ENCODE measurements at regions not wholly inside any gene's neighbourhood (a gene's known extent, or its start where the extent isn't known, plus 50 kb on each side); places are given as distances from the start of the nearest gene placed in this dataset.
"Not testable (repeated sequence)": the region's sequence is repeated elsewhere in the genome, so short reads cannot be mapped to it uniquely, and the experiment has no call there.

DNA sequence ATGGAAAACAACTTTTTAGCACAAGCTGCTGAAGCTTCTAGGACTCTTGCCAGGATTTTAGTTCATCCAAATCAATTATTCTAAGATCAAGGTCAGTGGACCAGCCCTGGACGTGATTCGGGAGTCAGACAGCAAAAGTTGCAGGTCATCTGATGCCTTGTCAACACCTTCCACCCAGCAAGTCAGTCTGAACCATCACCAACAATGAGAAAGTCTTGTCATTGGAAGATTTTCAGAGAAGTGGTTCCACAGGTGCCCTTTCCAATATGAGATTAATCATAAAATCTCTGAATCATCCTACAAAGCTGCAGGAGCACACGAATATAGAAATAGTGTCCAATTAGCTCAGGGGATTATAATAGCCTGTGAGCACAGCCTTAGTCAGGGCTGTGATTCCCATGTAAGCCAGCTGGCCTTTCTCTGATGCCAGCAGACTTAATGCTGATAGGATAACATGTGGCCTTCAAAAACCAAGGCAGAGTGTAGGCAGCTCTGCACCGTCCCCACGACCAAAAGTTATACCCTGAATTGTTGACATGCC, 445.0 kb upstream of the TRPC7 start:
- no peak for DNase-seq

DNA sequence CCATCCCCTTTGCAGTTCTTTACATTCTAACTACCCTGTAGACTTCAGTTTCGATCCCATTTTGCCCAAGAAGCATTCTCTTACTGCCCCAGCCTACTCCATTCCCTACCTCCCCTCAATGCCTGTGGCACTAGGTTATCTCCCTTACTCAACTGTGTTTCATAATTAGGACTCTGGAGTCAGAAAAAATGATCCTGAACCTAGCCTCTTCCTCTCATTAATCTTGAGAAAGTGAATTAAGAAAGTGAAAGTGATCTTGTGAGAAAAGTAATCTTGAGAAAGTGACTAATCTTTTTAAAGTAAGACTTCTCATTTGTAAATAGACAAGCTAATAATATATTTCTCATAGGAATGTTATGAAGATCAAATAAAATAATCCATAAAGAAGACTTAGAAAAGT, 444.0 kb upstream of the TRPC7 start:
- DNase-seq = no peak

DNA sequence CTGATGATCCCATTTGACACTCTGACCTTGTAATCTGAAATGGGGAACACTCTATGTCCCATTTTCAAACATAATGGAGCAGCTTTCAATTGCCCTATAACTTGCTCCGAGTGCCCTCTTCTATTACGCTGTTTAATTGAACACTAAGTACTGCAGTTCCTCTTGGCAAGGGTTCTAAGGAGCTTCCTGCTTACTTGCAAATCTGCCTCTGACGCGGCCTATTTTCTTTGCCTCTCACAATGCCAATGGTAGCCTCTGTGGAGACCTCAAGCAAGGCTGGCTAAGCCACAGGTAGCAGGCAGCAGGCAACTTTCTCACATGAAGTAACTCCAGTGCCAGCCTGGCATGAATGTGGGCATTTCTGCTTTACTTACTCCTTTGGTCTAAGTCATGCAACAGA, 443.4 kb upstream of the TRPC7 start:
- no peak for DNase-seq

DNA sequence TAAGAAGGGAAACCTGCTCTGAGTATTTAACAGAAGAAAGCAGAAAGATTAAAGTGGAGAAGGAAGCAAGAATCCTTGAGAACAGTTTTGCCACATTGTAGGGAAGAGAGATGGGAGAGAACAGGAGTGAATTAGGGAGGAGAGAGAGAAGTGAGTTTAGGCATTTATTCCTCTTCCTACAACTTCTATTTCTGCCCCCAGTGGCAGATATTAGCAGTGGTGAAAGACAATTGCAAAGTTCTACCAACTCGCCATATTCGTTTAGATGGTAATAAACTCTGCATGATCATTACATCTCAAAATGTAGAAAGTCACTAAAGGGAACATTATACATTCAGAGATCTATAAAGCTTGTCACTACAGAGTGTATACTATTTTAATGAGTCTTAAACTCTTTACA, 440.1 kb upstream of the TRPC7 start:
- no peak for DNase-seq

DNA sequence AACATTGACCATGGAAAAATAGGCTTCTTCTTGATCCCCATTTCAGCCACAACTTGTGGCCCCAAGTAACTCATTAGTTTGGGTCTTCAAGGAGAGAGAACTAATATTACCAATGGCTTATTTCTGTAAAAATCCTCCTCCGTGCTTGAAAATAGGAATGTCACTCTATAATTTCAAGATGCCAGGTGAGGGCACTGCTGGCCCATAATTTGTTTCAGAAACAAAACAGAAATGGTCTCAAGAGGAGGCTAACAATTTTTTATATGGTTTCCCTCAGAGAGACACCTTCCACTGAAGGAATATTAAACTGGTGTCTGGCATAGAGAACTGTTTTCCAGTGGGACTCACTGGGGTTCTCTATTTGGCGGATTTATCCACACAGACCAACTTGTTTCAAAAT, 437.0 kb upstream of the TRPC7 start:
- no peak for DNase-seq

DNA sequence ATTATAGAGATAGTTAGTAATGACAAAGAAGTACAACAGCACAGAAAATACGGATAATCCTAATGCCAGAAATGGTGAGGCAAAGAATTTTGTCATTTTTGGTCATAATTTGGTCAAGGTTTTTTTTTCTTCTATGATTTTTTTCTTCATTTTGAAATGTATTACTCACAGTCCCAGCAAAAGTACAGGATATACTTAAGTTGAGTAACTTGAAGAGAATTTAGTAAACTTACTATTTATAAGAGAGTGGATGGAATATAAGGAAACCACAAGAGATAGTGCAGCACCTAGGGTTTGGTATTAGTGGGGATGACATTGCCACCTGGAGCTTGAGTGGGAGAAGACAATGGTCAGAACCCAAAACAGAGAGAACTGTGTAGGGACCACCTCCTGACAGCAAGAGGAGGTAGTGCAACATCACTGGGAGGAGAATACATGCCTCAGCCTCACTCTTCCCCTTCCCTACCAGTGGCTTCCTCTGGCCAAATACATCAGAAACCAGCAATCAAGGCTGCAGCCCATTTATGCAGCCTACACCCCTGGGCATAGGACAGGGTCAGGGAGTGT, 434.5 kb upstream of the TRPC7 start:
- no peak for DNase-seq

DNA sequence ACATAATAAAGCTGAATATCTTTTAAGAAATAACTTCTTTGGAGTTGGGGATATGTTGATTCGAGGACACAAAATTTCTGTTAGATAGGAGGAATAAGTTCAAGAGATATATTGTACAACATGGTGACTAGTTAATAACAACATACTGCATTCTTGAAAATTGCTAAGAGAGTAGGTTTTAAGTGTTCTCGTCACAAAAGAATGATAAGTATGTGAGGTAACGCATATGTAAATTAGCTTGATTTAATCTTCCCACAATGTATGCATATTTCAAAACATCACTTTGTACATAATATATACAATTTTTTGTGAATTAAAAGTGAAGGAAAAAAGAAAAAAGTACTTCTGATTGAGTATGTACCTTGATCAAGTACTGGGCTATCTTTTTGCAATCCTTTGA, 428.0 kb upstream of the TRPC7 start:
- no peak for DNase-seq

DNA sequence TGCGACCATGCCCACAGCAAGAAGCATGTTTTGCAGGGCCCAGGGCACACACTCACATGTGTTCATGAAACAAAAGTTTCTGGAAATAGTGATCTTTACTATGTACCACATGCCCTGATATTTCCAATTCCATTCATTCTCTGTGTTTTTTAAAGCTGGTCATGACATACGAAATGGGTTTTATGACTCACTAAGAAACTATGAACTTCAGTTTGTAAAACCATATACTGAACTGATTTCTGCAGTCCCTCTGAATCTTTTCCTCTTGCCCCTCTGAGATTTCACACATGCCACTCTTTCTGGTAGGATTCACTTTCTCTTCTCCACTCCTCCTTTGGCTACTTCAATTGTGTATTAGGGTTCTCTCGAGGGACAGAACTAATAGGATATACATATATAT, 416.1 kb upstream of the TRPC7 start:
- DNase-seq = no peak

DNA sequence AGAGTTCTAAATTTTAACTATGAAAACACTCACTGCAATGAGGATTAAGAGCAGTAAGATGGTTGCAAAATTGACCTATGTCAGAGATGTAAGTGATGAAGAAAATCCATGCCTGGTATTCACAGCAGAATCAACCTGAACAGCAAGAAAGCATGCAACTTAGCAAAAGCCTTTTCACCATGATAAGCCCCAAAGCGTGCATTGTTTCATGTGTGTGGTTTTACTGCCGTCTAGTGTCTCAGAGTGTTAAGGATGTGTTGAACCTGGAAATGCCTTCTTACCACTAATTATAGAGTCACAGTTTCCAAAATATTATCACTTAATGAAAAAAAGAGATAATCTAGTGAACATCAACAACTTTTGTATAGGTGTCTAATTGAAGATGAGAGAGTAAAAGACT, 415.2 kb upstream of the TRPC7 start:
- DNase-seq = no peak

DNA sequence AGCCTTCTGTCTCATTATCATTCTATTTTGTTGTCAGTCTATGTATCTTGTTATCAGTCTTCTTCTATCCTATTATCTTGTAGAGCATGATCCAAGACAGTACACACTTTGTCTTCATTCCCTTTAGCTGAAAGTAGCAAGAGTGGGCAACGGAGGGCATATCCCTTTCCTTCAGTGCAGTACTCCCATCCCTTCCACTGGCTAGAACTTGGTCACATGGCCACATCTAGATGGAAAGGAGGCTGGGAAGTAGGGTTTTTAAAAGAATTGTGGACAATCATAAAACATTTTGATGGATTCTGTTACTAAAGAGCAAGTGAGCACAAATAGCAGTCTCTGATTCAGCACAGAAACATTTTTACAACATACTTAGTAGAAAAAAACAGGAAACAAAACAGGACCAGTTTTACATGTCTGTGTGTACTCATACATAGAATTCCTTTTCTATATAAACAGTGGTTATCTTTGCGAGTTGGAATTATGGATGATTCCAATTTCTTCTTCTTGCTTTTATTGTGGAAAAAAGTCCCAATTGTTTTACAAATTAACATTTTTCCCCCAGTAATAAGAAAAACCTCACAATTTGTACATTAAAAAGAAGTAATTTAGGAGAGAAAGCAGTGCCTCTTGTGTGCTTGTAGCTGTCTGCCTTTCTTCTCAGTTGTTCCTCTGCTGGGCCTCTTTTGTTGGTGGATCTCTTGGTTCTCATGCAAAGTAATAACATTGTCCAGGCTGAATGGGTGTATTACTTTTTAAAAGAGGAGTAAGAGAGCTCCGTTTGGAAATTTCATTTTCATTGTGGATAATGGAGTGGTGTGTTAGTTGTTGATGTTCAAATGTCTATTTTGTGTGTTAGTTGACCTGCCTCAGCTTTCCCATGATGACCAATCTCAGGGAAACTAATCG, 410.9 kb upstream of the TRPC7 start:
- no peak for DNase-seq

DNA sequence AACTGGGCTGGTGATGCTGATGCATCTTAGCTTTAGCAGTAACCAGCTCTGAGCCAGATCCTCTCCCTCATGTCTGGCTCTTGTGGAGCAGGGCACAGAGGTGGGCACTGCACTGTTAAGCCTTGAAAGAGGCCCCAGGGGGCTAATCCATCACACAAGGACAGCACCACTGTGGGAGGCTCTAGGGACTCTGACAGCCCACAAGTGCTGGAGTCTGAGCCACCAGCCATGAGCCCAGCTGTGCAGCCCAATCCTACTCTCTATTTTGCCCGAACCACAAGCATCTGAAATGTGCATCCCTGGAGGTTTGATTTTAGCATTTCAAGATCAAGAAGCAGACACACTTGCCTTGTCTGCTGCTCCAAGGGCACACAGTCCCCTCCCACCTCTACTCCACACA, 407.1 kb upstream of the TRPC7 start:
- no peak for DNase-seq

DNA sequence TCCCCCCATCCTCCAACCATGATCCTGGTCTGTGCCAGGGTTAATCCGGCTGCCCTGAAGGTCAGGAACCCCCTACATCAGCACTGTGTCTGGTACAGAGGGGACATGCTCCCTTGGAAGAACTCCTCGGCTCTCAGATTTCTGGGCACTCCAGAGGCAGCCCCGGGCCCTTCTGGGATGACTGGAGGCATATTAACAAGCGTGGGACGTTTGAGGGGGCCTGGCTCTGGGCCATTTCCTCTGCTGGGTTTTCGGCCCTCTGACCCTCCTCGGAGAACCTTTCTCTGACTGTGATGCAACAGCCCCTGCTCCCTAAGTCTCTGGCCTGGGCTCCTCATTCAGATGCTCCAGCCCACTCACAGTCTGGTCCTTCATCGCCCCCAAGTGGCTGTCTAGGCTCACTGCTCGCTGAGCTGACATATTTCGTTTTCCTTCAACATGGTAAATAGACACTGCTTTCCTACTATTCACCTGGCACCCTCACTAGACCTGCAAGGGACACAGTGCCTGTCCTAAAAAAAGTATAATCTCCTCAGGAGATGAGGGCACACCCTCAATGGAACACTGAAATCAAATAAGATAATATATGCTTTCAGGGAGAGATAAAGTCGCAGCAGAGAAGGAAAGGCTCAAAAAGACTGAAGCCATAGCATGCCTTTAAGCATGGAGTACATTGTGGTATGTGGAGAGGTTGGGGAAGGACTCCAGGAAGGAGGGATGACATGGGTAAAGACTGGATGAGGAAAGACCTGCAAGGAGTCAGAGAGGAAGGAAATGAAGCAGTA, 404.7 kb upstream of the TRPC7 start:
- peak; percentile 16 for DNase-seq

DNA sequence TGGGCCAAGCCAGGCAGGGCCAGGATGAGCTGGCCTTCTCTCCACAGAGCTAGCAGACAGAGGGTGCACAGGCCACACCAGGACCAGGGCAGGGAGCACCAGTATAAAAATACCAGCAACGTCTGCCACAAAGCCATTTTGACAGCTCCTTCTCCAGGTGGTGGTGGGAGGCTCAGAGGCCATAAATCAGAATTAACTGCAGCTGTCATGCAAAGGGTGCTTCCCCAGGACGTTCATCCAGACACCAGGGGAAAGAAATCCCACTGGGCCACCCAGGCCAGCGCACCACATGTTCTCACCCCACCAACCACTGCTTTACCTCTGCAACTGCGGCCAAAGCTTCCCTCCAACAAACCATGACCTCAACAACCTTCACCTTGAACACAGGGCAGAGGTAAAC, 403.7 kb upstream of the TRPC7 start:
- no peak for DNase-seq

DNA sequence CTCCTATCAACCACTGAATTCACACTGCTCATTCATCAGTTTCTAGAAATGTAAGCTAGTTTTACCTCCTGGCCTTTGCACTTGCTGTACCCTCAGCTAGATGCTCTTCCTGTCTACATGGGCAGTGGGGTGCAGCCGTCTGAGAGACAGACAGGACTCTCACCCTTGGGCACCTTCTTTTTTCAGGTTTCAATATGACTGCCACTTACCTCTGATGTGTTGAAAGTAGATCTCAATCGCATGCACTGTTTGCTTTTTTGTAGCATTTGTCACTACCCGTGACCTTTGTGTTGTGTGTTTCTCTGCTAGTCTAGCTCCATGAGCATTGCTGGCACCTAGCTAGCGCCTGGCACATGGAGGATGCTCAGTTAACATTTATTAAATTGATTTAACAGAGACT, 403.1 kb upstream of the TRPC7 start:
- DNase-seq = no peak

DNA sequence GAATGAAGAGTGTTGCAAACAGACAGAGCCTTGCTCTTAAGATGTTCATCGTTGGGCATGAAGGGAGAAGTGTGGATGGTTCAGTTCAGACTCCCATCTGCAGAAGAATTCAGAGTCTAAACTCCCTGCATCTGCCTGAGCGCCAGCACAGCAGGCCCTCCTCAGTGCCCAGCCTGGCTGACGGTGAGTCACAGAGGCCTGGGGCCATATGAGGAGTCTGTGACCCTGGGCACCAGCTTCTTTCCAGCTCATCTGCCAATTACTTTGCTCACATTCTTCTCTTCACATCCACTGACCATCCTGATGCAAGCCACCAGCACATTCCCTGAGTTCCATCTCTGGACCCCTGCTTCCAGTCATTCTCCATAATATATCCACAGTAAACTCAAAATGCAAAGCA, 401.1 kb upstream of the TRPC7 start:
- DNase-seq = no peak

DNA sequence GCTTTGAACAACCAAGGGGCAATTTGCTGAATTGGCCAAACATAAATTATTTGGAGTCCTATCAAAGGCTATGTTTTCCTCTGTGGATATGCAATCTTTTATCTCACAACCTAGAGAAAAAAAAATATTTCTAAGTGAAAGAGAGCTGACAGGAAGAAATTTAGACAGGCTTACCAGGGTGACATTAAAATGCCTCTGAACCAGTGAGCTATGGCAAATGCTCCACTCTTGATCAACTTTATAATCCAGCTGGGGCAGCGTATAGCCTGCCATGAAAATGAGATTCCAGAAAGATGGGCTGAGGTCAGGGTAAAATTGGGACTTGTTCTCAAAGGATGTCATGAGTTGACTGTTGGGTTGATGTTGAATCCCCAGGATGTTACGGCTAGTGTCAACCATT, 399.3 kb upstream of the TRPC7 start:
- DNase-seq = no peak

DNA sequence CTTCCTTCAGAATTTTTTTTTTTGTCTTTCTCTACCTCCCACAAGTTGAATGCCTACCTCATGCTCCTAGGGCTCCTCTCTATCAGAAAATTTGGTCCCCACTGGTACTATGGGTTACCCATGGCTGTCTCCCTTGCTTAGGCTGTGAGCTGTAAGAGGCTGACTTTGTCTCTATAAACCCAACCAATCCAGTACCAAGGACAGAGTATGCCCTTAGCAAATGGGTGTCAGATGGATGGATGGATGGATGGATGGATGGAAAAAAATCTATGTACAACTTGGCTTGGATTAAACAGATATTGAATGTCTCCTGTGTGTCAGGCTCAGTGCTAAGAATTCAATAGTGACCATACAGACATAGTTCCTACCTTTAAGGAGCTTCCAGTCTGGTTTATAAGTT, 398.2 kb upstream of the TRPC7 start:
- no peak for DNase-seq

DNA sequence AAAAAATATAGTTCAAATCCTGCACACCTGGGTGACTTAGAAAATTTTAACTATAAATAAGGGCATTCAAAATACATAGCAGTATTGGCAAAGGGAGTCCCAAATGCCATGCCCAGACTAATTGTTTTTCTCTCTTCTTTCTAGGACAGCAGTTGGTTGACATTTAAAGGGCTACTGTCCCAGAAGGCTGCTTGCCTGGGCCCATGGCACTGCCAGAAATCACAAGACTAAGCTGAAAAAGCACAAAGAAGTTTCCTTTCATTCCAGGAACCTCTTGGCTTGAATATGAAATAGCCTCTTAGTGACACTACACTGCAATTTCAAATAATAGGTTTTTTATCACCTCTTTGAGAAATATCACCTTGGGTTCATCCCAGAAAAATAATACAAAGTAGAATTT, 388.9 kb upstream of the TRPC7 start:
- no peak for DNase-seq

DNA sequence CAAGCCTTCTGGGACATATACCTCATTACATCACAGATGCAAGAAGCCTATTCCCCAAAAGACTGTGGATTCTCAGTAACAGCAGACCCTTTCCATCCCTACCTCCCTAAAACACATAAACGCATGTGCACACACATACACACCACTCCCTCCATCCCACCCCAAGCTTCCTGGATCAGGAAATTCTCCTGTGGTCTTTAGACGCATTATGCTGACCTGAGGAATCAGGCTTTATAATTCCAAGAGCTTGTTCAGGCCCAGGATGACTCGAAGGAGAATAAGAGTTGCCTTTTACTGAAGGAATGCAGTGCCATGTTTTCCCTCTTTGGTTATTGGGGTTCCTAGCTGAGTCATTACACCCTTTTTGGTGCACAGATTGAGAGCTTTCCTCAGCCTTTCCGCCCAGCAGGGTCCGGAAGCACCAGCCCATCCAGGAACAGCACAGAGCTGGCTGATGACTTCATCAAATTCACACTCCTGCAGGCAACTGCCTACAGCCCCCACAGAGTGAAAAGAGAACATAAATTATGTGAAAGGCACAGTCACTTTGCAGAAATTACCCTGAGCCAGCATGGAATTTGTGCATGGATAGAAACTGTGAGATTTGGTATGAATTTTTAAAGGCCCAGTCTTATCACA, 385.0 kb upstream of the TRPC7 start:
- no peak for DNase-seq

DNA sequence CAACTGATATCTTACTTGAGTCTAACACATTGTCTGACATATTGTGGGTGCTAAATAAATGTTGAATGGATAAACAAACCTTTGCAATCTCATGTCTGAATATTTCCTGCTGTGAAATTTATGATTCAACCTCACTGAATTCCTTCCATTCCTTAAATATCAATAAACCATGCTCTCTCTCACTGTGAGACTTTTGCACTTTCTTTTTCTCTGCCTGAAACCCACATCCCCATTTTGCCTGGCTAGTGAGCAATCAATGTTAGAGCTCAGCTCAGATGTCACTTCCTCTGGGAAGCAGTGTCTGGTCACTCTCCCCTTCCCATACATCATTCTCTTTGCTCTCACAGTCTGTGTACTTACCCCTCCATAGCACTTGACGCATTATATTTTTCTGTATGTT, 383.7 kb upstream of the TRPC7 start:
- DNase-seq = no peak

DNA sequence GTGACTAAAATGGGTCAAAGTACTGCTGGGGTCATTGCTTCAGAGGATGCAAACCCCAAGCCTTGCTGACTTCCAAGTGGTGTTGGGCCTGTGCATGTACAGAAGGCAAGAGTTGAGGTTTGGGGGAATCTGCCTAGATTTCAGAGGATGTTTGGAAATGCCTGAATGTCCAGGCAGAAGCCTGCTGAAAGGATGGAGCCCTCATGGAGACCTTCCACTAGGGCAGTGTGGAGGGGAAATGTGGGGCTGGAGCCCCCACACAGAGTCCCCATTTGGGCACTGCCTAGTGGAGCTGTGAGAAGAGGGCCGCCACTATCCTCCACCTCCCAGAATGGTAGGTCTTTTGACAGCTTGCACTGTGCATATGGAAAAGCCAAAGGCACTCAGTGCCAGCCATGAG, 377.7 kb upstream of the TRPC7 start:
- DNase-seq = no peak

DNA sequence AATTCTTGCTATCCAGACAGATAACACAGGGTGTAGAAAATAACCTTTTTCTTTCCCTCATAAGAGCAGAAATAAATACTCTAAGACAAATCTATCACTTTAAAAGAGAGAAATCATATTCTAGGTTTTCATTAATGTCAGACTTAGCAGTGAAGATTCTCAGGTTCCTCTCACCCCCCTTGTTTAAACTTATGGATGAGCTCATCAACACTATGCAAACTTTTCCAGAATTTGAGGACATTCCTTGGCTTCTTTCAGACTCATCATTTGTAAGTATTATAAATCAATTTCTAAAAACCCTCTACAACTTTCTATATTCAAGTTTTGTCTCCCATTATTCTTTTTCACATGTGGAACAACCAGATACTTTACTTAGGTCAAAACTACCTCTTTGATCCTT, 374.9 kb upstream of the TRPC7 start:
- DNase-seq = no peak

DNA sequence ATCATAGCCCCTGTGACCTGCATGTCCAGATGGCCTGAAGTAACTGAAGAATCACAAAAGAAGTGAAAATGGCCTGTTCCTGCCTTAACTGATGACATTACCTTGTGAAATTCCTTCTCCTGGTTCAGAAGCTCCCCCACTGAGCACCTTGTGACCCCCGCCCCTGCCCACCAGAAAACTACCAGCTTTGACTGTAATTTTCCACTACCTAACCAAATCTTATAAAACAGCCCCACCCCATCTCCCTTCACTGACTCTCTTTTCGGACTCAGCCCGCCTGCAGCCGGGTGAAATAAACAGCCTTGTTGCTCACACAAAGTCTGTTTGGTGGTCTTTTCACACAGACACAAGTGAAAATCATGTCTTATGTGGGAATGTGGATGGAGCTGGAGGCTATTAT, 373.9 kb upstream of the TRPC7 start:
- not testable (repeated sequence) for DNase-seq

Data from DMS 273 treated with DMSO at 0.1 percent for 48 hours (cell line).